GM18909 (cell line): ENCODE measurements at regions not wholly inside any gene's neighbourhood (a gene's known extent, or its start where the extent isn't known, plus 50 kb on each side); places are given as distances from the start of the nearest gene placed in this dataset.
A peak's percentile ranks its signal among the peaks of the same experiment; 100 is the strongest.

Source experiments
- ATAC-seq: cut with Tn5 transposase; IDR thresholded peaks from one replicate; pipeline ENCODE4 v1.9.1; 2021; ENCODE audit warnings: mild to moderate bottlenecking; ENCODE audit not compliant: unreplicated experiment, poor library complexity

DNA sequence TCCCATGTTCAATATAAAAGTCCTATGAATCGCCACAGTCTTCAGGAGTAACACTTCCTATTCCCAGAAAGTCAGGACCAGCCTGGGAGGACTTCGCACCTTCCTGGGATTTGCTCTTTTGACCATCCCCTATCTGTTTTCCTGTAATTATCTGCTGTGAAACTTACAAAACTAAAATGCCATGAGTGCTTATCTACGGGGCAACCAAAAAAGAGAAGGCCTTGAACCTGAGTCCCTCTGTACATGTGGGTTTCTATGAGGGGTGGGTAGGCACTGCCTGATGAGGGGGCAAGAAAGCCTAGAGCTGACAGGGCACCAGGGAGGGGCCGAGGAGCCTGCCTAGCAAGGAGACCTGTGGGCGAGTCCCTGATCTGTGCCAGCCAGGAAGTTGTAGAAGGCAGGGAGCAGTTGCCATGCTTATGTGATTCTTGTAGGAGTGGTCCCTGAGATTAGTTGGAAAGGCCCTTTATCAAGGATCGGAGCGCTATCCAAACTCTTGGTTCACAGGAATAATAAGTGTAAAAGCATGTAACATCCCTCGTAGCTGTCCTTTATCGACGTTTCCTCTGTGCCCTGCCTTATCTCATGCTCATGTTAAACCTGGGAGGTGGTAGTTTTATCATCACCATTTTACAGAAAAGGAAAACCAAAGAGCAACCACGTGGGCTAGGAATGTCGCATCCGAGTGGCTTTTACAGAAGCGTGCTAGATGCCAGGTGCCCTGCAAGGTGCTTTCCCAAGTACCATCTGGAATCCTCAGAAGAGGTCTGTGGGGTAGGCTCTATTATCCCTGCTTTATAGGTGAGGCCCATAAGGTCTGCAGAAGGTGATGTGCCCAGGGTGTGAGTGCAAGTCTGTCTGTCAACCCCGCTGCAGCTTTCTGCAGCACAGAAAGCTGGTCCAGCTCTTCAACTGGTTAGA, 111.8 kb downstream of the B3GNT2 start:
- ATAC-seq = no peak

- ATAC-seq = peak; percentile 41
Observed at GRCh38 chr2:62306751-62307468, 111.0 kb downstream of the B3GNT2 start.

DNA sequence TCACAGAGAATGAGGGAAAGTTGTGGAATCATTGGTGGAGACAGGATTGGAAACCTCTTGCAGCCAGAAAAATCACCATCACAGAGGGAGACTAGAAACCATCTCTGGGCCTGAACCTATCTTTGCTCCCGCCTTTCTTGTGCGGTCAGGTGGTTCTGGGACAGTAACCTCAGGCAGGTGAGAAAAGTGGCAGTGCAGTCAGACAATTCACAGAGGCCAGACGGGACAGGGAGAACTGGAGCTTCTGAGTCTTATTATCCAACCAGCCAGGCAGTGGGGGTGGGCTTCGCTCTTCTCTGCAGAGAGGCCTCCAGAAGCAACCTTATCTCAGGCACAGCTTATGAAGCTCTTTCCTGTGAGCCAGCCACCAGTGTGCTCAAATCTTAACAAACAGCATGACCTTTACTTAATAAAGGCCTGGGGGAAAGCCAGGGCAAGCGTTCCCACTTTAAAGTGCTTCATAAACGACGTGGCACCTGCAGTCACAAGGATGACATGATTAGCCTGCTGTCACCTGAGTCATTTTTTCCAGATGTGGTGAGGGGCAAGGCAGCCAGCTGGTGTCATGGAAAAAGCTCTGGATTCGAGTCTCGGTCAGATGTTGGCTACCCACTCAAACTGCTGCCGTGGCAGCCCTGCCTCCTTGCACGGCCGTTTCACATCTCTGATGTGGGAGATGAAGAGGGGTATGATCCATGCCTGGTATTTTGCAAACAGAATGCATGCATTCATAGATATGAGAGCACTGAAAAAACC, 109.7 kb downstream of the B3GNT2 start:
- no peak for ATAC-seq

DNA sequence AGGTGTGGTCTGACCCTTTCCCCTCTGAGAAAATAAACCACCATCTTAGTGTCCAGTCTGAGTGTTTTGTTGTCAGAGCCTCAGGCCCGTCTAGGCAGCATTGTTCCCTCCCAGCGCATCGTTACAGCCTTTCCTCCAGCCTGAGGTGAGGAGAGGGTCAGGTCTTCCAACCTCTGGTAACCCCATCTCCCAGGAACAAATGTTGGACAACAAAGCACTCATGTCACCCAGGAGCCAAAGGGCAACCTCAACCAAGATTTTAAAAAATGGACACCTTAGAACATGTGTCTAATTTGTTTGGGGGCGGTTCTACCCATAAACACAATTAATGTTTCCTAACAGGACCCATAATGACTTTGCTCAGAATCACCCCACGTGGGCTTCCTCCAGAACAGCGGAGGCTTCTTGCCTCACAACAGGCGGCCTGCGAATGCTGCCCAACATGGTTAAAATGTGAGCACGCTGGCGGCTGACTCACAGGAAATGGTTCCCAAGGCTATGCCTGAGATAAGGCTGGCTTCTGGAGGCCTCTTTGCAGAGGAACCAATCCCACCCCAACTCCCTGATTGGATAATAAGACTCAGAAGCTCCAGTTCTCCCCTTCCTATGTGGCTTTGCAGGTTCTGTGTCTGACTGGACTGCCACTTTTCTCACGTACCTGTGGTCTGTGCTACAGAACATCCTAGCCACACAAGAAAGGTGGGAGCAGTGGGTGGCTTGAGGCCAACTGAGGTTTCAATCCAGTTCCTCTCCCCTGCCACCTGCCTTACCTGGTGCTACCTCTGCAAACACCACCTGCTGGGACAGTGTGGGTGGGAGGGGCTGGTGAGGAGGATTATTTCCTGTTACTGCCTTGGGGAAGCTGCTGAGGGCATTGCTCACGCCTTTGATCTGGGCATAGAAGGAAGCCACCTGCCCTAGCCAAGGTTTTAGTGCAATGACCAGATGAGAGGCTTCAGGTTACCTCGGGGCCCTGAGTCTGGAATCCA, 108.8 kb downstream of the B3GNT2 start:
- no peak for ATAC-seq

GRCh38 chr2:62303788-62304187, 107.9 kb downstream of the B3GNT2 start:
- no peak for ATAC-seq

DNA sequence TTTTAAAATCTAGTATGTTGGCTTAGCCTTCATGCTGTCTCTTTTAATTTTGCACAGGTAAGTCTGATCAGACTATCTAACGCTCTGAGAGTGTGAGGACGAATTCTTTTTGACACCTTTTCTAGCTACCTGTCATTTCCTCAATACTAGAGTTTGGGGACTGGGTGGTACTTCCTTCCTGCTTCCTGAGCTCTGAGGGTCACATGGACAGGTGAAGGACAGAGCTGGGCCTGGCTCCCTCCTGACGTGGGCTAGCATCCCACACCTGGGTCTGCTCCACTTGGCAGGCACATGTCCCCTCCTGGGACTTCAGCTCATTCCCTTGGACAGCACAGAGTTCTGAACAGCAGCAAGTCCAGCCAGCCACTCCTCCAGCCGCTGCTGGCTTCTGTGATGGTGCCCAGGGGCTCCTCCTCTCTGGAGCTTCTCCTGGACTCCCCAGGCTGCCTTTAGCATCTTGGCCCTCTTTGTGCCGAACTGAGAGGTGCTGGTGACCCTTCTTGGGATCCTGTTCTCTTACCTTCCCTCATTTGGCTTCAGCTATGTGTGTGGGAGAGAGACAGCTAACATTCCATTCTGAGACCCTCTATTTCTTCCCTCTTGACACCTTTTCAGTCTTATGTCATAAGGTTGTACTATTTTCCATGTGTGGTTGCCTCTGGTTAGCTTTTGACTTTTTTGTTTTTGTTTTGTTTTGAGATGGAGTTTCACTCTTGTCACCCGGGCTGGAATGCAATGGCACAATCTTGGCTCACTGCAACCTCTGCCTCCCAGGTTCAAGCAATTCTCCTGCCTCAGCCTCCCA, 106.9 kb downstream of the B3GNT2 start:
- ATAC-seq = no peak

GRCh38 chr2:62300925-62301324, 105.0 kb downstream of the B3GNT2 start:
- no peak for ATAC-seq

- no peak for ATAC-seq
Observed at GRCh38 chr2:62297624-62298010, 101.7 kb downstream of the B3GNT2 start.

DNA sequence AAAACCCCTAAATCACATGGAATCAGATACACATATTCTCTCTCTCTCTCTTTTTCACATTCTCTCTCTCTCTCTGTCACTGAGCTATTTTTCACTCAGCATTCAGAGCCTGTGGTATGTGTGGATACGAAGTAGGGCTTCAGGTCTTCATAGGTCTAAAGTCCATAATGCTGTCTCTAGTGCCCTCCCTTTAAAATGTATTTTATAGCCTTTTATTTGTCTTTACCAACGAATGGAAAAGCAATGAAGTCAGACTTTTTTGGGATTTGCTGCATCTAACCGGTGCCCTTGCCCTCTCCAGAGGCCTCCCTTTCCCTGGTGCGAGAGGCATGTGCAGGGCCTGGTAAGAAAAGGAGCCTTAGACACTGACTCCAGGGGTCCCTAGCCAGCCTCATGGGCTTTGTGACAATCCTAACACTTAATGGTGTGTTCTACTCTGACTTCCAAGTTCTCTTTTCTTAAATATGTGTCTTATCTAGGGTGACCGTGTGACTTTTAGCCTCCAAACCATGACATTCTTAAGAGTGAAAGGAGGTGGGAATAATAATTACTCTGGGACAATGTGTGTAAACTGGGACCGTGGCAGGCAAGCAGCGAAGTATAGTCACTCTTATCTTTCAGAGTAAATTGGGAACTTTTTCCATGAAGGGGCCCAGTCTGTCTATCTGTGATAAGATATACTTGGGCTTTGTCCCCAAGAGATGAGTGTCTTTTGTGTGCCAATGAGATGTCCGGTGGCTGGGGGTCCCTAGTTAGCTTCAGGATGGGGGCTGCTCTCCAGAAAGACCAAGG, 101.1 kb downstream of the B3GNT2 start:
- ATAC-seq = no peak

DNA sequence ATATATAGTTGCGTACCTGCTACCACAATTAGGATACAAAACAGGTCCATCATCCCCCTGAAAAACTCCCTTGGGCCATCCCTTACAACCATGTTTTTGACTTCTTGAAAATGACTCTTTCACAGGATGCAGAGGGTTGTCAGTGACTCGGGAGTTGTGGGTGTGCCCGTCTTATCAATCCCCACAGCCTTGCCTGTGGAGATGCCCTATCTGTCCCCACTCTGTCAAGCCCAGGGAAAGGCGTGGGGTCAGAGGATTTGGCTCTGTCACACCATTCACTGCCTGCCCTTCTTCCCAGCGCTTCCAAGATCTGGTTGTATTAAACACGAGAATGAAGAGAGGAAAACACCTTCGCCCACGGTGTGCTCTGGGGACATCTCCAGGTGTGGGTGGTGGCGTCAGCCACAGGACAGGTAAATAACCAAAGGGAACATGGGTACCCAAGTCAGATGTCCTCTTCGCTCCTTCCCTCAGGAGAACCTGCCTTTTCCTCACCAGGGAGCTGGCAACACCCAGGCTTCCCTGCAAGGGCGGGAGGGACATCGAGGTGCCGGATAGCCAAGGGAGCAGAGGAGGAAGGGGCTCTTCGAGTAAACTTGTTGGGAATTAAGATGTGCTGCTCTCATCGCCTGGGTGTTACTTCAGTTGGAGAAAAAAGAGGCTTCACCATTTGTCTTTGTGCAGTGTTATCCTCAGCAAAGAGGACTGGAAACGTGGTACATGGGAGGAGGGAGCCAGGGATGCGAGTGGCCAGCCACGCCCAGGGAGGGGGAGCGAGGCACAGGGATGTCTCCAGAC, 100.3 kb downstream of the B3GNT2 start:
- ATAC-seq = no peak

- peak; percentile 83 for ATAC-seq
Observed at GRCh38 chr2:62293490-62294271, 97.8 kb downstream of the B3GNT2 start.

GRCh38 chr2:62293151-62293489, 97.2 kb downstream of the B3GNT2 start:
- no peak for ATAC-seq

GRCh38 chr2:62292190-62292589, 96.3 kb downstream of the B3GNT2 start:
- ATAC-seq = no peak

DNA sequence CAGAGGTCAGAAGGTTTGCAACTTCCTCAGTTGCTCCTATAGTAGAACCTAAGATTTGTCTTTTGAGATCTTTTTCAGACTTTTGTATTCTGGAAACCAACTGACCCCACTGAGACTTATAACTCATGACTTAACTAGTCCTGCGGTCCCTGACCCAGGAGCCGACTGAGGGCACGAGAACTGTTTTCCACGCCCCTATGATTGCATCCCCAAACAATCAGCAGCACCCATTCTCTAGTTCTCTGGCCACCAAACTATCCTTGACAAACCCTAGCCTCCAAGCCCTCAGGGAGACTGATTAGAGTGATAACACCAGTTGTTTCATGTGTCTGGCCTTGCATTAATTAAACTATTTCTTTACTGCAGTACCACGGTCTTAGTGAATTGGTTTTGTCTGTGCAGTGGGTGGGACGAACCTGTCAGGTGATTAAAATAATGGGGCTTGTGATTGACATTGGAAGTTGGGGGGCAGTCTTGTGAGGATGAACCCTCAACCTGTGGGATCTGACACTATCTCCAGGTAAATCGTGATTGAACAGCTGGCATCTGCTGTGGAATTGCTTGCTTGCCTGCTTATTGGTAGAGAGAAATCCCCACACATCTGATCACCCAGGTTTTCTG, 95.7 kb downstream of the B3GNT2 start:
- no peak for ATAC-seq

DNA sequence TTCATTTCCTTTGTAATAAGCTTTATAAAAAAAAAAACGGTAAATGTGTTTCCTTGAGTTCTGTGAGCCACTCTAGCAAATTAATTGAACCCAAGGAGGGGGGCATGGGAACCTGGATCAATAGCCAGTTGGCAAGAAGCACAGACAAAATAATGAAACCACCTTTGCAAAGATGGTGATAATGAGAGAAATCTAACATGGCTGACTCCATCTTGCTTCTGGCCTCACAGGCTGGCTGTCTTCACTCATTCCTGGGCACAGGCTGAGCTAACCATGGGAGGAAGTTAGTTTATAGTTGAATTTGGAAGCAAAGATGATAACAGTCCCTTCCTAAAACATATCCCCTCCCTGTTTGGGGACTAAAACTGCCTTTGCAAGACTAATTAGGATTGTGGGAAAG, 95.1 kb downstream of the B3GNT2 start:
- no peak for ATAC-seq
